Right ventricle myocardium superior (tissue), 1 donor: ENCODE measurements at regions not wholly inside any gene's neighbourhood (a gene's known extent, or its start where the extent isn't known, plus 50 kb on each side); places are given as distances from the start of the nearest gene placed in this dataset.
"Not testable (repeated sequence)": the region's sequence is repeated elsewhere in the genome, so short reads cannot be mapped to it uniquely, and the experiment has no call there.

ENCODE experiments used
- ATAC-seq: fragments of 200-7000 bp; cut with Tn5 transposase; one replicate; pipeline ENCODE4 v1.9.1; 2020; ENCODE audit warnings: mild to moderate bottlenecking; ENCODE audit not compliant: poor library complexity
- DNase-seq: peaks from one replicate; pipeline ENCODE4 v3.0.0-alpha.2; 2020
- intact Hi-C: fragments of 100-400 bp; cut with DNase I; formaldehyde crosslinking; loops from one replicate; pipeline ENCODE4 v1.11.2; 2022
- donor health status: DM: no; HTN: yes; CAD: no; lungs with severe emphysema.

GRCh38 chr9:24939109-24939850, 393.6 kb upstream of the IZUMO3 start:
- intact Hi-C loops: no loop called here
- no peak for ATAC-seq
- no peak for DNase-seq

GRCh38 chr9:24936117-24936516, 390.4 kb upstream of the IZUMO3 start:
- ATAC-seq (no peak), DNase-seq (no peak)
- intact Hi-C loops: no loop called here

GRCh38 chr9:24932785-24933184, 387.1 kb upstream of the IZUMO3 start:
- no peak for ATAC-seq
- no peak for DNase-seq
- intact Hi-C loops: no loop called here

GRCh38 chr9:24931894-24932293, 386.2 kb upstream of the IZUMO3 start:
- ATAC-seq (no peak), DNase-seq (no peak)
- intact Hi-C loops: no loop called here

- ATAC-seq (no peak), DNase-seq (no peak)
- intact Hi-C loops: no loop called here
These were observed 367.1 kb upstream of the IZUMO3 start for GRCh38 chr9:24912767-24913166.

- intact Hi-C loops: no loop called here
- DNase-seq (no peak), ATAC-seq (no peak)
These were observed 355.6 kb upstream of the IZUMO3 start for GRCh38 chr9:24901319-24901718.

- intact Hi-C loops: no loop called here
- DNase-seq: no peak
- no peak for ATAC-seq
These were observed 354.5 kb upstream of the IZUMO3 start for GRCh38 chr9:24900179-24900578.

- no peak for DNase-seq
- peak; percentile 27 for ATAC-seq
- intact Hi-C loops: no loop called here
These were observed 353.8 kb upstream of the IZUMO3 start for GRCh38 chr9:24899463-24899862.

- intact Hi-C loops: no loop called here
- DNase-seq (no peak), ATAC-seq (no peak)
These were observed 352.1 kb upstream of the IZUMO3 start for GRCh38 chr9:24897826-24898225.

- ATAC-seq: no peak
- intact Hi-C loops: no loop called here
- DNase-seq: no peak
These were observed 335.7 kb upstream of the IZUMO3 start for GRCh38 chr9:24881361-24881760.

GRCh38 chr9:24879591-24879990, 333.9 kb upstream of the IZUMO3 start:
- DNase-seq: no peak
- no peak for ATAC-seq
- intact Hi-C loops: no loop called here

- intact Hi-C loops, ATAC-seq, DNase-seq: not testable (repeated sequence)
These were observed 310.9 kb upstream of the IZUMO3 start for GRCh38 chr9:24856601-24857000.

- ATAC-seq (no peak), DNase-seq (no peak)
- intact Hi-C loops: no loop called here
These were observed 300.7 kb upstream of the IZUMO3 start for GRCh38 chr9:24846248-24846912.

GRCh38 chr9:24844217-24844616, 298.5 kb upstream of the IZUMO3 start:
- intact Hi-C loops: no loop called here
- no peak for ATAC-seq

GRCh38 chr9:24841993-24842392, 296.3 kb upstream of the IZUMO3 start:
- intact Hi-C loops: no loop called here
- DNase-seq (no peak), ATAC-seq (no peak)

More at GRCh38 chr9:24844217-24844616, 298.5 kb upstream of the IZUMO3 start:
- no peak for DNase-seq

- intact Hi-C loops: no loop called here
- no peak for DNase-seq
- ATAC-seq: no peak
These were observed 286.6 kb upstream of the IZUMO3 start for GRCh38 chr9:24832307-24832706.

- DNase-seq (no peak), ATAC-seq (no peak)
- intact Hi-C loops: no loop called here
These were observed 283.0 kb upstream of the IZUMO3 start for GRCh38 chr9:24828687-24829086.

- intact Hi-C loops: no loop called here
- DNase-seq (no peak), ATAC-seq (no peak)
These were observed 278.9 kb upstream of the IZUMO3 start for GRCh38 chr9:24824607-24825006.

- DNase-seq (no peak), ATAC-seq (no peak)
- intact Hi-C loops: no loop called here
These were observed 274.5 kb upstream of the IZUMO3 start for GRCh38 chr9:24820196-24820595.

- DNase-seq (no peak), ATAC-seq (no peak)
- intact Hi-C loops: loop anchor here (2.0 kb wide), 1 partner anchor 33 kb away; no protein-coding TSS in a partner anchor
These were observed 272.1 kb upstream of the IZUMO3 start for GRCh38 chr9:24817756-24818155.
